ENCODE measurements at regions not wholly inside any gene's neighbourhood (a gene's known extent, or its start where the extent isn't known, plus 50 kb on each side); places are given as distances from the start of the nearest gene placed in this dataset.

DNA sequence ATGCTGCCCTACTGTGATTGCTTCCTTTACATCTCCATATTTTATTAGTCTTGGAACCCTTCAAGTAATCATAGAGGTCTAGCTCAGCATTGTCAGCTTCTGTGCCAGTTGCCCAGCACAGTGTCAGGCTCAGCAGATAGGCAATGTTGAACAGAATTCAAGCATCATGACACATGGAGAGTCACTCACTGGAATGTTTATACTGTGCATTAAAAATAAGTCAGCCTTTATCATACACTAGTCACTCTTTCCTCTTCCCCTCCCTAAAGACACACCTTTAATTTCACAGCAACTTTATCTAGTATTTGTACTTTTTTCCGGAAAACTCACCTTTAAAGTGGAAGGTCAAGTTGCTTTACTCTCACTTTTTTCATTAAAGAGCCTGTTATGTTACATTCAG lies 253.8 kb upstream of the CDH11 start:
- H3K9ac ChIP-seq (ENCODE audit: insufficient read depth, low read depth, low read length), result no peak overlapping the region
- 0% methylated on average over 1 of the region's 1 CpG for WGBS (ENCODE audit: low lambda C conversion rate)
- H3K27ac ChIP-seq (ENCODE audit: extremely low read length, insufficient read depth, low read length), result no peak overlapping the region
- intact Hi-C loops (cut with micrococcal nuclease; ENCODE audit: unreplicated experiment), result no loop called here
- H3K4me3 ChIP-seq (replicated peaks in 1 of 3; ENCODE audit: insufficient read depth in 1 of 3, low read depth in 2 of 3, low read length in 3 of 3), result no peak overlapping the region
- in situ Hi-C loops (cut with HindIII; ENCODE audit: extremely low pct_ligation_motif_present, low pct_unique_long_range_greater_than_20kb), result no loop called here
- no peak for DNase-seq (ENCODE audit: low spot score)
- no peaks in the 10 kb centered on the region for H4K20me1 ChIP-seq (ENCODE audit: insufficient read depth, low read length)
- no peak overlapping the region for H3K4me2 ChIP-seq (ENCODE audit: low read depth, low read length)
- H3K36me3 ChIP-seq (replicated peaks in 1 of 2; ENCODE audit: control insufficient read depth in 1 of 2, insufficient read depth in 2 of 2, low read length in 2 of 2), result no peaks in the 10 kb centered on the region
- ChIA-PET POLR2A (no interaction called here), CTCF (ENCODE audit: low intra/inter-chr PET ratio, low total read pairs) (no interaction called here)
- no peaks in the 10 kb centered on the region for H3K4me1 ChIP-seq (ENCODE audit: insufficient read depth, low read length)
- no peaks in the 10 kb centered on the region for H3K79me2 ChIP-seq (ENCODE audit: insufficient read depth, low read length)
- TF ChIP-seq EEA1 (CRISPR knock-in tag; IDR thresholded peaks at IDR 0.05; ENCODE audit: borderline replicate concordance), result no peak
- no peak for TF ChIP-seq ZNF124 (CRISPR knock-in tag; IDR thresholded peaks at IDR 0.05)
- no TSS peak for BruUV-seq (replicated peaks)
- no peaks in the 10 kb centered on the region for H3K9me3 ChIP-seq (ENCODE audit: low read length)
- no peak overlapping the region for H2AFZ ChIP-seq (ENCODE audit: low read length)
- H3K27me3 ChIP-seq (ENCODE audit: control insufficient read depth in 1 of 2, insufficient read depth in 2 of 2, low read length in 2 of 2), result no peaks in the 10 kb centered on the region
- no peak for ATAC-seq
- no peak for FAIRE-seq

GRCh38 chr16:65373097-65373496 lies 251.2 kb upstream of the CDH11 start:
- in situ Hi-C loops (cut with HindIII; ENCODE audit: extremely low pct_ligation_motif_present, low pct_unique_long_range_greater_than_20kb), result no loop called here
- Histone ChIP-seq H3K9me3 (ENCODE audit: low read length) (0 out of 2 replicates have a peak, but pooled peaks cover 1% of the 10 kb centered on the region), H2AFZ (ENCODE audit: low read length) (no peak overlapping the region), H3K79me2 (ENCODE audit: insufficient read depth, low read length) (no peaks in the 10 kb centered on the region), H3K4me2 (ENCODE audit: low read depth, low read length) (no peak overlapping the region), H4K20me1 (ENCODE audit: insufficient read depth, low read length) (no peaks in the 10 kb centered on the region), H3K27ac (ENCODE audit: extremely low read length, insufficient read depth, low read length) (no peak overlapping the region), H3K36me3 (replicated peaks in 1 of 2; ENCODE audit: control insufficient read depth in 1 of 2, insufficient read depth in 2 of 2, low read length in 2 of 2) (no peaks in the 10 kb centered on the region), H3K9ac (ENCODE audit: insufficient read depth, low read depth, low read length) (no peak overlapping the region), H3K4me3 (replicated peaks in 1 of 3; ENCODE audit: insufficient read depth in 1 of 3, low read depth in 2 of 3, low read length in 3 of 3) (no peak overlapping the region), H3K4me1 (ENCODE audit: insufficient read depth, low read length) (no peaks in the 10 kb centered on the region), H3K27me3 (ENCODE audit: control insufficient read depth in 1 of 2, insufficient read depth in 2 of 2, low read length in 2 of 2) (no peaks in the 10 kb centered on the region)
- CTCF ChIA-PET (ENCODE audit: low intra/inter-chr PET ratio, low total read pairs), result no interaction called here
- DNase-seq (ENCODE audit: low spot score) (no peak), FAIRE-seq (no peak), ATAC-seq (no peak)
- WGBS (ENCODE audit: low lambda C conversion rate), result under 1% methylated on average over 3 of the region's 3 CpGs
- BruUV-seq (replicated peaks), result no TSS peak
- intact Hi-C loops (cut with micrococcal nuclease; ENCODE audit: unreplicated experiment), result no loop called here
- POLR2A ChIA-PET, result no interaction called here
- no peak for TF ChIP-seq RORA (CRISPR knock-in tag; IDR thresholded peaks at IDR 0.05)
- no peak for TF ChIP-seq FLYWCH1 (CRISPR knock-in tag; IDR thresholded peaks at IDR 0.05)
- TF ChIP-seq, protein P1, sequence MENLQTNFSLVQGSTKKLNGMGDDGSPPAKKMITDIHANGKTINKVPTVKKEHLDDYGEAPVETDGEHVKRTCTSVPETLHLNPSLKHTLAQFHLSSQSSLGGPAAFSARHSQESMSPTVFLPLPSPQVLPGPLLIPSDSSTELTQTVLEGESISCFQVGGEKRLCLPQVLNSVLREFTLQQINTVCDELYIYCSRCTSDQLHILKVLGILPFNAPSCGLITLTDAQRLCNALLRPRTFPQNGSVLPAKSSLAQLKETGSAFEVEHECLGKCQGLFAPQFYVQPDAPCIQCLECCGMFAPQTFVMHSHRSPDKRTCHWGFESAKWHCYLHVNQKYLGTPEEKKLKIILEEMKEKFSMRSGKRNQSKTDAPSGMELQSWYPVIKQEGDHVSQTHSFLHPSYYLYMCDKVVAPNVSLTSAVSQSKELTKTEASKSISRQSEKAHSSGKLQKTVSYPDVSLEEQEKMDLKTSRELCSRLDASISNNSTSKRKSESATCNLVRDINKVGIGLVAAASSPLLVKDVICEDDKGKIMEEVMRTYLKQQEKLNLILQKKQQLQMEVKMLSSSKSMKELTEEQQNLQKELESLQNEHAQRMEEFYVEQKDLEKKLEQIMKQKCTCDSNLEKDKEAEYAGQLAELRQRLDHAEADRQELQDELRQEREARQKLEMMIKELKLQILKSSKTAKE (CRISPR knock-in tag; IDR thresholded peaks at IDR 0.05; ENCODE audit: borderline replicate concordance), result no peak
- no peak for TF ChIP-seq KMT2B (CRISPR knock-in tag; IDR thresholded peaks at IDR 0.05)
- TF ChIP-seq ZNF570 (CRISPR knock-in tag; IDR thresholded peaks at IDR 0.05; ENCODE audit: borderline replicate concordance), result no peak
- TF ChIP-seq ZNF580 (CRISPR knock-in tag; IDR thresholded peaks at IDR 0.05; ENCODE audit: borderline replicate concordance, low read depth), result no peak
- TF ChIP-seq ZNF430 (CRISPR knock-in tag; IDR thresholded peaks at IDR 0.05), result no peak
- no peak for TF ChIP-seq RBM22 (optimal IDR thresholded peaks at IDR 0.05; ENCODE audit: low read length)
- TF ChIP-seq JUN (CRISPR knock-in tag; IDR thresholded peaks at IDR 0.05), result no peak
- TF ChIP-seq ZNF501 (CRISPR knock-in tag; IDR thresholded peaks at IDR 0.05), result no peak
- no peak for TF ChIP-seq ZNF230 (CRISPR knock-in tag; IDR thresholded peaks at IDR 0.05)
- no peak for TF ChIP-seq ATF1 (CRISPR knock-in tag; IDR thresholded peaks at IDR 0.05)
- no peak for TF ChIP-seq REXO4 (CRISPR knock-in tag; IDR thresholded peaks at IDR 0.05; ENCODE audit: borderline replicate concordance)
- no peak for TF ChIP-seq E2F5 (CRISPR knock-in tag; conservative IDR thresholded peaks at IDR 0.05)
- TF ChIP-seq POGZ (CRISPR knock-in tag; IDR thresholded peaks at IDR 0.05), result no peak
- TF ChIP-seq ZNF234 (CRISPR knock-in tag; conservative IDR thresholded peaks at IDR 0.05), result no peak
- no peak for TF ChIP-seq GZF1 (CRISPR knock-in tag; IDR thresholded peaks at IDR 0.05)
